ENCODE measurements at regions not wholly inside any gene's neighbourhood (a gene's known extent, or its start where the extent isn't known, plus 50 kb on each side); places are given as distances from the start of the nearest gene placed in this dataset.

DNA sequence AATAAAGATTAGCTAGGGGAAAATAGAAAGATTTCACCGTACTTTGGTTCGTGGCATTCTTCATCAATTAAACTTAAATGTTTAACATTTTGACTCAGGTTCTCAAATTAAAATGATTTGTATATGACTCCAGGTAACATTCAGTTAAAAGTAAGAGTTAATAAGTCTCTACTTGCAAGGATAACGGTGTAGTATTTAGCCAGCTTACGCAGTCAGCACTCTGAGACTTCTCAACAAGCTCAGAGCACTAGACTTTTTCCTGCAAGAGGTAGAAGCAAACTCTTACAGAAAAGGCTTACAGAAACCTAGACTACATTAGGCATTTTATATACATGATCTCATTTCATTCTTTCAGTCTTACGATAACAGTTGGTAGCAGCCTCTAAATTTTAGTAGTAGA, 96.4 kb upstream of the PPARGC1A start:
- TF ChIP-seq, protein P1, sequence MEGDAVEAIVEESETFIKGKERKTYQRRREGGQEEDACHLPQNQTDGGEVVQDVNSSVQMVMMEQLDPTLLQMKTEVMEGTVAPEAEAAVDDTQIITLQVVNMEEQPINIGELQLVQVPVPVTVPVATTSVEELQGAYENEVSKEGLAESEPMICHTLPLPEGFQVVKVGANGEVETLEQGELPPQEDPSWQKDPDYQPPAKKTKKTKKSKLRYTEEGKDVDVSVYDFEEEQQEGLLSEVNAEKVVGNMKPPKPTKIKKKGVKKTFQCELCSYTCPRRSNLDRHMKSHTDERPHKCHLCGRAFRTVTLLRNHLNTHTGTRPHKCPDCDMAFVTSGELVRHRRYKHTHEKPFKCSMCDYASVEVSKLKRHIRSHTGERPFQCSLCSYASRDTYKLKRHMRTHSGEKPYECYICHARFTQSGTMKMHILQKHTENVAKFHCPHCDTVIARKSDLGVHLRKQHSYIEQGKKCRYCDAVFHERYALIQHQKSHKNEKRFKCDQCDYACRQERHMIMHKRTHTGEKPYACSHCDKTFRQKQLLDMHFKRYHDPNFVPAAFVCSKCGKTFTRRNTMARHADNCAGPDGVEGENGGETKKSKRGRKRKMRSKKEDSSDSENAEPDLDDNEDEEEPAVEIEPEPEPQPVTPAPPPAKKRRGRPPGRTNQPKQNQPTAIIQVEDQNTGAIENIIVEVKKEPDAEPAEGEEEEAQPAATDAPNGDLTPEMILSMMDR (conservative IDR thresholded peaks at IDR 0.05; ENCODE audit: low read length): no peak
- TF ChIP-seq EZH2phosphoT487 (IDR thresholded peaks at IDR 0.05; ENCODE audit: borderline replicate concordance, low read depth, low read length): no peak
